Stimulated activated CD4-positive, alpha-beta T cell treated with anti-CD3 and anti-CD28 coated beads, Interleukin-2, amount 100 ng/mL, for 4 hours (primary cell): ENCODE measurements at regions not wholly inside any gene's neighbourhood (a gene's known extent, or its start where the extent isn't known, plus 50 kb on each side); places are given as distances from the start of the nearest gene placed in this dataset.
"Not testable (repeated sequence)": the region's sequence is repeated elsewhere in the genome, so short reads cannot be mapped to it uniquely, and the experiment has no call there.

Experiments used
- DNase-seq: peaks from one replicate; pipeline ENCODE4 v3.0.0-alpha.2; 2020; ENCODE audit warnings: low read depth

- not testable (repeated sequence) for DNase-seq
Measured at GRCh38 chr14:59006179-59006578, 182.3 kb upstream of the DAAM1 start.

- DNase-seq = no peak
Measured at GRCh38 chr14:59009967-59010366, 178.5 kb upstream of the DAAM1 start.

GRCh38 chr14:59013672-59014298 is 174.7 kb upstream of the DAAM1 start:
- no peak for DNase-seq

GRCh38 chr14:59015482-59015881 is 173.0 kb upstream of the DAAM1 start:
- DNase-seq = no peak

GRCh38 chr14:59017285-59017965 is 171.0 kb upstream of the DAAM1 start:
- no peak for DNase-seq

GRCh38 chr14:59018460-59018859 is 170.0 kb upstream of the DAAM1 start:
- no peak for DNase-seq

GRCh38 chr14:59018978-59019377 is 169.5 kb upstream of the DAAM1 start:
- no peak for DNase-seq

- DNase-seq = no peak
Measured at GRCh38 chr14:59020382-59020781, 168.1 kb upstream of the DAAM1 start.

- no peak for DNase-seq
Measured at GRCh38 chr14:59022144-59022543, 166.3 kb upstream of the DAAM1 start.

GRCh38 chr14:59026081-59026480 is 162.4 kb upstream of the DAAM1 start:
- no peak for DNase-seq

GRCh38 chr14:59026640-59027039 is 161.8 kb upstream of the DAAM1 start:
- not testable (repeated sequence) for DNase-seq

- no peak for DNase-seq
Measured at GRCh38 chr14:59028476-59029202, 159.8 kb upstream of the DAAM1 start.

- DNase-seq = no peak
Measured at GRCh38 chr14:59032826-59033225, 155.6 kb upstream of the DAAM1 start.

- no peak for DNase-seq
Measured at GRCh38 chr14:59036134-59036533, 152.3 kb upstream of the DAAM1 start.

- DNase-seq = no peak
Measured at GRCh38 chr14:59037086-59037485, 151.4 kb upstream of the DAAM1 start.

GRCh38 chr14:59037620-59038019 is 150.8 kb upstream of the DAAM1 start:
- no peak for DNase-seq

- no peak for DNase-seq
Measured at GRCh38 chr14:59038746-59039145, 149.7 kb upstream of the DAAM1 start.

- DNase-seq = no peak
Measured at GRCh38 chr14:59041308-59041707, 147.2 kb upstream of the DAAM1 start.

- no peak for DNase-seq
Measured at GRCh38 chr14:59044707-59045106, 143.8 kb upstream of the DAAM1 start.

- no peak for DNase-seq
Measured at GRCh38 chr14:59046746-59047145, 141.7 kb upstream of the DAAM1 start.

- DNase-seq = no peak
Measured at GRCh38 chr14:59055006-59055405, 133.5 kb upstream of the DAAM1 start.

GRCh38 chr14:59055439-59056045 is 132.9 kb upstream of the DAAM1 start:
- peak; percentile 16 for DNase-seq

- DNase-seq = no peak
Measured at GRCh38 chr14:59057551-59057950, 130.9 kb upstream of the DAAM1 start.
